HUES48 (cell line): ENCODE measurements at regions not wholly inside any gene's neighbourhood (a gene's known extent, or its start where the extent isn't known, plus 50 kb on each side); places are given as distances from the start of the nearest gene placed in this dataset.
A peak's percentile ranks its signal among the peaks of the same experiment; 100 is the strongest.

ENCODE experiments used
- H3K27ac ChIP-seq: one replicate; pipeline ENCODE4 v1.7.0; 2013; ENCODE audit warnings: low read depth, low read length, inconsistent platforms
- H3K27me3 ChIP-seq: 2 replicates; pipeline ENCODE4 v1.6.1; 2013; ENCODE audit warnings: mild to moderate bottlenecking, low read length; ENCODE audit not compliant: control insufficient read depth, insufficient read depth
- H3K36me3 ChIP-seq: 2 replicates; pipeline ENCODE4 v1.6.1; 2013; ENCODE audit warnings: low read length; ENCODE audit not compliant: control insufficient read depth, insufficient read depth
- H3K4me1 ChIP-seq: 2 replicates; pipeline ENCODE4 v1.6.1; 2013; ENCODE audit warnings: mild to moderate bottlenecking, low read length; ENCODE audit not compliant: control insufficient read depth, insufficient read depth
- H3K4me3 ChIP-seq: 2 replicates; pipeline ENCODE4 v1.5.1; 2013; ENCODE audit warnings: mild to moderate bottlenecking, low read depth, low read length
- H3K9ac ChIP-seq: 2 replicates; pipeline ENCODE4 v1.6.1; 2013; ENCODE audit warnings: mild to moderate bottlenecking, low read depth, low read length, moderate library complexity
- H3K9me3 ChIP-seq: 2 replicates; pipeline ENCODE4 v1.6.1; 2013; ENCODE audit warnings: low read length; ENCODE audit not compliant: control insufficient read depth, insufficient read depth

DNA sequence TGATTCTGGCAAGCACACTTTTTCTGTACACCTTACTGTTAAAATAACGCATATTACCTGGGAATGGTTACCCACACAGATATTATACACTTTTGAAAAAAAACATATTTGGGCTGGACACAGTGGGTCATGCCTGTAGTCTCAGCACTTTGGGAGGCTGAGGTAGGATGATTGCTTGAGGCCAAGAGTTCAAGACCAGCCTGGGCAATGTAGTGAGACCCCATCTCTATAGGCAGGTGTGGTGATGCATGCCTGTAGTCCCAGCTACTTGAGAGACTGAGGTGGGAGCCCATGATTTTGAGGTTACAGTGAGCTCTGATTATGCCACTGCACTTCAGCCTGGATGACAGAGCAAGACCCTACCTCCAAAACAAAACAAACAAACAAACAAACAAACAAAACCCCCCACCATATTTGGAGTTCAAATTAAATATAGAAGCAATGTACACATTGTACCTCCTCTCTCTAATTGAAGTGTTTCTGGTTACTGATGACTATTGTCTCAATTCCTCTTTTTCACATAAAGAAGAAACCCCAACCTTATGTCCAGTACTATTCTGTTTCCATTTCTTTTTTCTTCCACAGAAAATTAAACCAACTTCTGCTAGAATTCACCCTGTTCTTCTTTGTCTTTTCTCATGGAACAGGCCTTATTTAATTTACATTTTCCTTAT lies 152.6 kb upstream of the UMPS start:
- Histone ChIP-seq H3K27ac (no peak overlapping the region), H3K9ac (no peak overlapping the region), H3K27me3 (no peaks in the 10 kb centered on the region), H3K9me3 (no peaks in the 10 kb centered on the region), H3K4me3 (no peak overlapping the region), H3K36me3 (no peaks in the 10 kb centered on the region), H3K4me1 (no peaks in the 10 kb centered on the region)

DNA sequence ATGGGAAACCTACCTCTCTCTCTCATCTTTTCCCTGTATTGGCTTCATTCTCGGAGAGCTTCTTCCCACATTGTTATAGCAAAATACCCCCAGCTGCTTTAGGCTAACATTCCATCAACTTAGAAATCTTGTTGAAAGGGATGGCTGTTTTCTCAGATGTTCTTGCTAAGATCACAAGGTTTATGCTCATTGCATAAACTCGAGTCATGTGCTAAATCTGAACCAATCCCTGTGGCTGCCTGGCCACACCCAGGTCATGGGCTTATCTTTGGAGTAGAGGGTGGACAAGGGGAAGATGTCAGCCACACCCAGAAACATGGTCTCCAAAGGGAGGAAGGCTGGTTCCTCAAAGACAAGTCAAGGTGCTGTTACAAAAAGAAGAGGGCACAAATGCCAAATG lies 150.6 kb upstream of the UMPS start:
- Histone ChIP-seq H3K27ac (no peak overlapping the region), H3K9me3 (no peaks in the 10 kb centered on the region), H3K4me1 (peaks cover 4% of the 10 kb centered on the region; the same call in 1 of the 2 replicates)

DNA sequence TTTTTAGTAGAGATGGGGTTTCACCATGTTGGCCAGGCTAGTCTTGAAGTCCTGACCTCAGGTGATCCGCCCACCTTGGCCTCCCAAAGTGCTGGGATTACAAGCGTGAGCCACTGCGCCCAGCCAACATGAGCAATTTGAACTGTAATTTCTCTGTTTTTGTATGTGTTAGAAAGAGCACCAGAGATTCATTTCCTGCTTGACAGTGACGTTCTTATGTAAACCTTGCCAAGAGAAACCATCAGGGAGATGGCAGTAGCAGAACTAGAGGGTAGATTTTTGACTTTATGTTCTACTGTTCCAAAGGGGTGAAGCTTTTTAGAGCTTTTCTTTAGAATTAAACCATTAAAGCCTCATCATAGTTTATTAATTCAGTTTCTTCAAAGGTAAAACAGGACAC lies 148.1 kb upstream of the UMPS start:
- Histone ChIP-seq H3K4me1 (peaks cover 27% of the 10 kb centered on the region), H3K9ac (no peak overlapping the region), H3K27ac (no peak overlapping the region), H3K9me3 (no peaks in the 10 kb centered on the region), H3K27me3 (peaks cover 44% of the 10 kb centered on the region), H3K4me3 (no peak overlapping the region), H3K36me3 (no peaks in the 10 kb centered on the region)

More for the DNA sequence above, 150.6 kb upstream of the UMPS start:
- Histone ChIP-seq H3K4me3 (no peak overlapping the region), H3K27me3 (peaks cover 19% of the 10 kb centered on the region), H3K36me3 (no peaks in the 10 kb centered on the region), H3K9ac (no peak overlapping the region)

- no peaks in the 10 kb centered on the region for H3K36me3 ChIP-seq
- H3K4me1 ChIP-seq: peaks cover 31% of the 10 kb centered on the region
- peaks cover 49% of the 10 kb centered on the region for H3K27me3 ChIP-seq
- H3K4me3 ChIP-seq: no peak overlapping the region
- H3K9ac ChIP-seq: no peak overlapping the region
- no peaks in the 10 kb centered on the region for H3K9me3 ChIP-seq
- no peak overlapping the region for H3K27ac ChIP-seq
Measured at GRCh38 chr3:124582621-124583395, 147.4 kb upstream of the UMPS start.

GRCh38 chr3:124584245-124584551 lies 146.1 kb upstream of the UMPS start:
- Histone ChIP-seq H3K4me1 (peaks cover 31% of the 10 kb centered on the region), H3K9me3 (no peaks in the 10 kb centered on the region), H3K36me3 (no peaks in the 10 kb centered on the region), H3K27me3 (peaks cover 53% of the 10 kb centered on the region), H3K27ac (no peak overlapping the region), H3K9ac (no peak overlapping the region), H3K4me3 (peak overlapping the region; percentile 61)

DNA sequence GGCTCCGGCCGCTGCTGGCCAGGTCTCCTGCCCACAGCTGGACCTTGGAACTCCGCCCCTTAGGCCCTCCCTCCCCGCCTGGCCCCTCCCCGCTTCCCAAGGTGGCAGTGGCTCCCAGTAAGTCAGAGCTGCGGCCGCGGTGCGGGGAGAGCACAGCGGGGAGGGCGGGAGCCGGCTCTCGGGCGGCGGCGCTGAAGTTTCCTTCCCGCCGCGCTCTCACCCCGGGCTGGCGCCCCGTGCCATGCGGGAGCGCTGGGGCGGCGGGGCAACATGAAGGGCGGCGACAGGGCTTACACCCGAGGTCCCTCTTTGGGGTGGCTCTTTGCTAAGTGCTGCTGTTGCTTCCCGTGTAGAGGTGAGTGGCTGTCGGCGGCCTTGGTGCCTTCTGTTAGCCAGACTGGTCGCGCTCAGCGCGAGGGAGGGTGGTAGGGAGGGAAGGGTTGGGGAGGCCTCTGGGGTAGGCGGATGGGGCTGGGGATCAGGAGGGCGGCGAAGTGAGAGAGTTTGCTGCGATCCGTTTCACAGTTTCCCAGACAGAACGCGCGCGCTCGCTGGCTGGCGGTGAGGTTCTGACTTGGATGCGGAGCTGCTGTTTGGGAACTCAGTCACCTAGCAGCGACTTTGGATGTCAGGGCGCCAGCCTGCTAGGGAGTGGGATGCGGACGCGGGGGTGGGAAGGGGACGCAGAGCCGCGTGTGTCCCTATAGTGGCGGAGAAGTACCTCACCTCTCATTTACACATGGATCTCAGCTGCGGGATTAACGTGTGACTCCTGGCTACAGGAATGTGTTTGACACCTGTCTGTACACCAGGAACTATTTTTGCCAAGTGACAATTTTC lies 145.5 kb upstream of the UMPS start:
- peak overlapping the region; percentile 61 for H3K4me3 ChIP-seq
- no peak overlapping the region for H3K9ac ChIP-seq
- H3K4me1 ChIP-seq: peaks cover 31% of the 10 kb centered on the region
- H3K36me3 ChIP-seq: no peaks in the 10 kb centered on the region
- peaks cover 53% of the 10 kb centered on the region for H3K27me3 ChIP-seq
- no peak overlapping the region for H3K27ac ChIP-seq
- H3K9me3 ChIP-seq: no peaks in the 10 kb centered on the region

GRCh38 chr3:124586126-124587052 lies 143.9 kb upstream of the UMPS start:
- no peak overlapping the region for H3K9ac ChIP-seq
- H3K36me3 ChIP-seq: no peaks in the 10 kb centered on the region
- H3K27me3 ChIP-seq: peaks cover 53% of the 10 kb centered on the region
- peak overlapping the region; percentile 39 for H3K27ac ChIP-seq
- no peaks in the 10 kb centered on the region for H3K9me3 ChIP-seq
- peak overlapping the region; percentile 61 for H3K4me3 ChIP-seq
- peaks cover 31% of the 10 kb centered on the region for H3K4me1 ChIP-seq

- Histone ChIP-seq H3K27me3 (peaks cover 53% of the 10 kb centered on the region), H3K4me3 (0 out of 2 replicates have a peak overlapping the region, but pooled peaks have one; percentile 61), H3K9me3 (no peaks in the 10 kb centered on the region), H3K9ac (no peak overlapping the region), H3K4me1 (peaks cover 31% of the 10 kb centered on the region), H3K27ac (peak overlapping the region; percentile 39), H3K36me3 (no peaks in the 10 kb centered on the region)
Measured at GRCh38 chr3:124587053-124587408, 143.2 kb upstream of the UMPS start.

GRCh38 chr3:124588036-124588435 lies 142.2 kb upstream of the UMPS start:
- H3K4me1 ChIP-seq: peaks cover 40% of the 10 kb centered on the region
- peaks cover 49% of the 10 kb centered on the region for H3K27me3 ChIP-seq

DNA sequence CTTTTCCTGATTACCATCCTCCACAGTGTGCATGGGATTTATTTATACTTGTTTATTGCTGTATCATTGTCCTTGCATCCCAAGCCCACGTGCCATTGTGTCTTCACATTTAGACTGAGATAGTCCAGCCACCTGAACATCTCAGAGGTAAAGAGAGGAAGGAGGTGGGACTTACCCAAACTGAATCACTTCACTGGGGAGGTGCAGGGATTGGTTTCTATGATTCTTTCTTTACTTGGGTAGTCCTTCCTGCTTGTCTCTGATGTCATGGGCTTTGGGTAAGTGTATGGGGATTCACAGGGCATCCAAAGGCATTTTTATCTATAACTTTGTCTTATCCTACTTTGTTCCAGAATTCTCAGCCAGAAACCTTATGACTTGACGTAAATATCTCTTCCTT lies 141.5 kb upstream of the UMPS start:
- Histone ChIP-seq H3K27ac (no peak overlapping the region), H3K9me3 (no peaks in the 10 kb centered on the region), H3K9ac (no peak overlapping the region), H3K36me3 (no peaks in the 10 kb centered on the region), H3K4me1 (peaks cover 46% of the 10 kb centered on the region), H3K4me3 (no peak overlapping the region), H3K27me3 (peaks cover 42% of the 10 kb centered on the region)

More at GRCh38 chr3:124588036-124588435, 142.2 kb upstream of the UMPS start:
- Histone ChIP-seq H3K9me3 (no peaks in the 10 kb centered on the region), H3K4me3 (no peak overlapping the region), H3K36me3 (no peaks in the 10 kb centered on the region), H3K27ac (no peak overlapping the region), H3K9ac (no peak overlapping the region)
